VCaP (cell line): ENCODE measurements at regions not wholly inside any gene's neighbourhood (a gene's known extent, or its start where the extent isn't known, plus 50 kb on each side); places are given as distances from the start of the nearest gene placed in this dataset.
"Not testable (repeated sequence)": the region's sequence is repeated elsewhere in the genome, so short reads cannot be mapped to it uniquely, and the experiment has no call there.

ENCODE experiments used
- H3K27ac ChIP-seq: fragments of 450-650 bp; 2 replicates; pipeline ENCODE4 v1.5.1; 2017
- TF ChIP-seq, protein P1 (sequence below): fragments of 450-650 bp; conservative IDR thresholded peaks from 2 replicates; pipeline ENCODE4 v1.5.1; 2017; ENCODE audit warnings: mild to moderate bottlenecking, moderate library complexity

DNA sequence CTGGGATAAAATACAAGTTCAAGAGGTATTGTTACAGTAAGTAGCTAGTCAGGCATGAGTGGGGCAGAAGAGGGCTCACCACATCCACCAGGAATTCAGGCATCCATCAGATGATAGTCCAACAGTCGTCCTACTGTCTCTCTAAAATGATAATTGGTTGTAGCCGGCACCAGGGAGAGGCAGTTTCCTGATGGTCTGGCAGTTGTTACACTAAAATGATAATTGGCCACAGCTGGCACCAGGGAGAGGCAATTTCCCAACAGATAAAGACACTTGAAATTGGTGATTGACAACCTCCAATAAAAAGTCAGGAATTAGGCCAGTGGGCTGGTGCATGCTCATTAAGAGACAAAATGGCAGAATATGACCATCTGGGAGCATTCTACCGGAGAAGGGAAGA lies 545.8 kb downstream of the AMY1C start:
- TF ChIP-seq, protein P1, sequence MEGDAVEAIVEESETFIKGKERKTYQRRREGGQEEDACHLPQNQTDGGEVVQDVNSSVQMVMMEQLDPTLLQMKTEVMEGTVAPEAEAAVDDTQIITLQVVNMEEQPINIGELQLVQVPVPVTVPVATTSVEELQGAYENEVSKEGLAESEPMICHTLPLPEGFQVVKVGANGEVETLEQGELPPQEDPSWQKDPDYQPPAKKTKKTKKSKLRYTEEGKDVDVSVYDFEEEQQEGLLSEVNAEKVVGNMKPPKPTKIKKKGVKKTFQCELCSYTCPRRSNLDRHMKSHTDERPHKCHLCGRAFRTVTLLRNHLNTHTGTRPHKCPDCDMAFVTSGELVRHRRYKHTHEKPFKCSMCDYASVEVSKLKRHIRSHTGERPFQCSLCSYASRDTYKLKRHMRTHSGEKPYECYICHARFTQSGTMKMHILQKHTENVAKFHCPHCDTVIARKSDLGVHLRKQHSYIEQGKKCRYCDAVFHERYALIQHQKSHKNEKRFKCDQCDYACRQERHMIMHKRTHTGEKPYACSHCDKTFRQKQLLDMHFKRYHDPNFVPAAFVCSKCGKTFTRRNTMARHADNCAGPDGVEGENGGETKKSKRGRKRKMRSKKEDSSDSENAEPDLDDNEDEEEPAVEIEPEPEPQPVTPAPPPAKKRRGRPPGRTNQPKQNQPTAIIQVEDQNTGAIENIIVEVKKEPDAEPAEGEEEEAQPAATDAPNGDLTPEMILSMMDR = no peak
- no peak overlapping the region for H3K27ac ChIP-seq

DNA sequence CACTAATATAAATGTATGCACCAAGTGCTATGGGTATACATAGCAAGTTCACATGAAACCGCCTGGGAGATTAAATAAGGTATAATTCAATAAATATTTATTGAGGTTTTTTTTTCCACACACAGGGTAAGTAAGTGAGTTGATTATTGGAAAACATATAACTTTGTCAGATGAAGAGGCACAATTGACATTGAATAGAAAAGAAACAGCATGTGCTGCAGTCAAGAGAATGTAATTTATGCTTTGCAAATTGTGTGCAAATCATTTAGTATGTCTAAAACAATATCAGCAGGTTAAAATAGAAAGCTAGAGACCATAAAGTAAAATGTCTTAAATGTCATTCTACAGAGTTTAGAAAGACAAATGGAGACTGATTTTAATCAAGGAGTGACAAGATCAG lies 560.0 kb downstream of the AMY1C start:
- H3K27ac ChIP-seq = no peak overlapping the region
- TF ChIP-seq, protein P1 = no peak

DNA sequence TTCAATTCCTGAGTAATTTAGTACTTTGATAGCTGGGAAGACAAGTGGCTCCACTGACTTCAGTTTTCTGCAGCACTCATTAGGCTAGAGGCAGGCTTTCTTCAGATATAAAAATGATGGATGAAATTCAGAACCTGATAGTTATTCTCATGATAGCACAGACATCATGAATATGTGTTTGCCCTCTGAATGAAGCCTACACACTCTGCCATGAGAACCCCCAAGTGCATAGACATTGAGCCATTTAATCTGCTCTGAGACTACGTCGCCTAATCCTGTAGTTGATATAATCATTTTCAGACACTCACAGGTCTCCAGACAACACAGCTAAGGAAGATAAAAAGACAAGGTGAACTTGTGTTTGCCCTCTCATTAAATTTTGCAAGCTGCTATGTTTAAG lies 566.1 kb downstream of the AMY1C start:
- no peak overlapping the region for H3K27ac ChIP-seq
- TF ChIP-seq, protein P1 = no peak

DNA sequence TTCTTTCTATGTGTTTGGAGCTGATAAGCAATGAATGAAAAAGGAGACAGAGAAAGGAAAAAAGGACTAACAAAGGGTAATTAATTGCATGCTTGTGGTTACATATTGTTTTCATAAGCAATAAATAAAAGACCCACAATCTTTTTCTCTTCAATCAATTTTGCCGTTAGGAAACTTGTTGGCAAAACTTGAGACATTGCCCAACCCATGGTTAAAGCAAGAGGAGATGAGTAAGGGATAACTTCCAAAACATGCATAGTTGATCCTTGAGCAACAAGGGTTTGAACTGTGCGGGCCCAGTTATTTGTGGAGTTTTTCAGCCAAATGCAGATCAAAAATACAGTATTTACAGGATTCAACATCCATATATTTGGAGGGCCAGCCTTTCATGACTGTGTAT lies 572.4 kb downstream of the AMY1C start:
- TF ChIP-seq, protein P1 = no peak

DNA sequence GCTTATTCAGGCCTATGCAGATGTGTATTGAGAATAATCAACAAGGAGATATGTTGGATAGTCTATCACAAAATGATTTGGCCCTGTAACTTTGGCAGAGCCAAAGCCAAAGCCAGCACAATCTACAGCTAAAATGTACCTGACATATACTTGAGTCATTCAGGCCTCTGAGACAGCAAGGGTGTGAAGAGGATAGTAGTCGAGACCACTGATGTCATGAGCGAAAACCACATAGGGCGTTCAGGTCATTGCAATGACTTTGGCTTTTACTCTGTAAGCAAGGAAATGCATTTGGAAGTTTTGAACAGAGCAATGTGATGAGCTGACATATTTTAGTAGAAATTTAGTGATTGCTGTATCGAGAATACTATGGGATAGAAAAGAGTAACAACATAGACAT lies 579.6 kb downstream of the AMY1C start:
- TF ChIP-seq, protein P1 = no peak
- no peak overlapping the region for H3K27ac ChIP-seq

More for the DNA sequence above, 572.4 kb downstream of the AMY1C start:
- H3K27ac ChIP-seq = no peak overlapping the region

DNA sequence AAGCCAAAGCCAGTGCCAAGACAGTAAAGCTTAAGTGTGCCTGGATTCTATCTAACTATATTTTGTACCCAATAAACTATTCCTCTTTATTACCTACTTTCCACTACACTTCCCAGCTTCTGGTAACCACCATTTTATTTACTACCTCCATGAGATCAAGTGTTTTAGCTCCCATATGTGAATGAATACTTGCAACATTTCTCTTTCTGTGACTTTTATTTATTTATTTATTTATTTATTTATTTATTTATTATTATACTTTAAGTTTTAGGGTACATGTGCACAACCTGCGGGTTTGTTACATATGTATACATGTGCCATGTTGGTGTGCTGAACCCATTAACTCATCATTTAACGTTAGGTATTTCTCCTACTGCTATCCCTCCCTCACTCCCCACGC lies 582.1 kb downstream of the AMY1C start:
- TF ChIP-seq, protein P1 = no peak
- H3K27ac ChIP-seq = no peak overlapping the region

DNA sequence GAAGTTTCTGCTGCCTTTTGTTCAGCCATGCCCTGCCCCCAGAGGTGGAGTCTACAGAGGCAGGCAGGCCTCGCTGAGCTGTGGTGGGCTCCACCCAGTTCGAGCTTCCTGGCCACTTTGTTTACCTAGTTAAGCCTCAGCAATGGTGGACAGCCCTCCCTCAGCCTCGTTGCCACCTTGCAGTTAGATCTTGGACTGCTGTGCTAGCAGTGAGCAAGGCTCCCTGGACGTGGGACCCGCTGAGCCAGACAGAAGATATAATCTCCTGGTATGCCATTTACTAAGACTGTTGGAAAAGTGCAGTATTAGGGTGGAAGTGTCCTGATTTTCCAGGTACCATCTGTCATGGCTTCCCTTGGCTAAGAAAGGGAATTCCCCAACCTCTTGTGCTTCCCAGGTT lies 588.2 kb downstream of the AMY1C start:
- H3K27ac ChIP-seq = not testable (repeated sequence)

DNA sequence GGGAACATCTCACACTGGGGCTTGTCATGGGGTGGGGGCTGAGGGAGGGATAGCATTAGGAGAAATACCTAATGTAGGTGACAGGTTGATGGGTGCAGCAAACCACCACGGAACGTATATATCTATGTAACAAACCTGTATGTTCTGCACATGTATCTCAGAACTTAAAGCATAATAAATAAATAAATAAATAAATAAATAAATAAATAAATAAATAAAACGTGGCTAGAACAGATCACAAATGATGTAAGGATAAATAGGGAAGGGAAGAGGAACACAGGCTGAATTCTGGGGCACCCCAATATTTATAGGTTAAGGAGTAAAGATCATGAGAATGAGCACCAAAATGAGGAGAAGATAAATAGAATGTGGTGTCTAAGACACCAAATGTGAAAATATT lies 592.2 kb downstream of the AMY1C start:
- TF ChIP-seq, protein P1 = no peak
- H3K27ac ChIP-seq = no peak overlapping the region
